Hepatocyte (in vitro differentiated cells): ENCODE measurements at regions not wholly inside any gene's neighbourhood (a gene's known extent, or its start where the extent isn't known, plus 50 kb on each side); places are given as distances from the start of the nearest gene placed in this dataset.
"Not testable (repeated sequence)": the region's sequence is repeated elsewhere in the genome, so short reads cannot be mapped to it uniquely, and the experiment has no call there.

ENCODE experiments used
- DNase-seq: peaks from one replicate; pipeline ENCODE4 v3.0.0-alpha.2; 2016; ENCODE audit warnings: low spot score
- H2AFZ ChIP-seq: fragments of 200-600 bp; sonication (generic); 2 replicates; pipeline ENCODE4 v1.6.0; 2016; ENCODE audit warnings: antibody characterized with exemption, mild to moderate bottlenecking
- H3K27ac ChIP-seq: fragments of 200-600 bp; sonication (generic); 2 replicates; pipeline ENCODE4 v1.5.1; 2016; ENCODE audit warnings: mild to moderate bottlenecking
- H3K27me3 ChIP-seq: fragments of 200-600 bp; sonication (generic); 2 replicates; pipeline ENCODE4 v1.6.1; 2016
- H3K36me3 ChIP-seq: fragments of 200-600 bp; sonication (generic); replicated peaks from 2 replicates; pipeline ENCODE4 v1.5.1; 2016; ENCODE audit warnings: low read depth; ENCODE audit not compliant: insufficient read depth
- H3K4me1 ChIP-seq: fragments of 200-600 bp; sonication (generic); 2 replicates; pipeline ENCODE4 v1.5.1; 2016; ENCODE audit warnings: mild to moderate bottlenecking, moderate library complexity; ENCODE audit not compliant: insufficient read depth
- H3K4me2 ChIP-seq: fragments of 200-600 bp; sonication (generic); 2 replicates; pipeline ENCODE4 v1.6.0; 2016
- H3K4me3 ChIP-seq: fragments of 200-600 bp; sonication (generic); 2 replicates; pipeline ENCODE4 v1.5.1; 2016; ENCODE audit warnings: mild to moderate bottlenecking
- H3K79me2 ChIP-seq: fragments of 200-600 bp; sonication (generic); 2 replicates; pipeline ENCODE4 v1.6.0; 2017; ENCODE audit warnings: mild to moderate bottlenecking
- H3K9me2 ChIP-seq: fragments of 200-600 bp; sonication (generic); replicated peaks from 2 replicates; pipeline ENCODE4 v1.6.0; 2017; ENCODE audit warnings: mild to moderate bottlenecking; ENCODE audit not compliant: insufficient read depth
- H3K9me3 ChIP-seq: fragments of 200-600 bp; sonication (generic); 2 replicates; pipeline ENCODE4 v1.5.1; 2016; ENCODE audit warnings: low read depth, mild to moderate bottlenecking
- H4K20me1 ChIP-seq: fragments of 200-600 bp; sonication (generic); 2 replicates; pipeline ENCODE4 v1.6.0; 2016; ENCODE audit warnings: mild to moderate bottlenecking; ENCODE audit not compliant: insufficient read depth, poor library complexity, severe bottlenecking
- WGBS: methylation state at CpG from one replicate; pipeline ENCODE4 v1.1.6; 2016; ENCODE audit warnings: low lambda C conversion rate; ENCODE audit errors: missing lambda C conversion rate; 5-methylcytosine and 5-hydroxymethylcytosine counted together

DNA sequence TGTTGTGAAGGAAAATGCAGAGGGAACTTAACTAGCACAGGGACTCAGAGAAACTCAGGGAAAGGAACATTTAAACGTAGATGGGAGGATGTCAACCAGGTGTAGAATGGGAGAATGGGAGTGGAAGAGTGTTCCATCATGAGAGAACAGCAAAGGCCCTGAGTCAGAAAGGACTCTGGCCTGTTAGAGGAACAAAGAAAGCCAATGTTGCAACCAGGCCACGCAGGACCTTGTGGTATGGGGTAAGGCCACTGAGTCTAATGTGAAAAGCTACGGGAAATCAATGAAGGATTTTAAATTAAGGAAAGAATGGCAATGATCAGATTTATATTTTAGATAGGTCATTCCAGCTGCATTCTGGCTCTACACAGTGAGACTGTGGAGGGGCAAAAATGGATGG, 163.9 kb upstream of the NBPF9 start:
- no CpG with 5 or more reads among the region's 3 CpGs for WGBS
- H2AFZ ChIP-seq, H3K9me2 ChIP-seq, H3K4me2 ChIP-seq, H3K36me3 ChIP-seq, H3K4me3 ChIP-seq, H3K4me1 ChIP-seq, H4K20me1 ChIP-seq, H3K79me2 ChIP-seq, DNase-seq, H3K9me3 ChIP-seq, H3K27ac ChIP-seq, H3K27me3 ChIP-seq: not testable (repeated sequence)

DNA sequence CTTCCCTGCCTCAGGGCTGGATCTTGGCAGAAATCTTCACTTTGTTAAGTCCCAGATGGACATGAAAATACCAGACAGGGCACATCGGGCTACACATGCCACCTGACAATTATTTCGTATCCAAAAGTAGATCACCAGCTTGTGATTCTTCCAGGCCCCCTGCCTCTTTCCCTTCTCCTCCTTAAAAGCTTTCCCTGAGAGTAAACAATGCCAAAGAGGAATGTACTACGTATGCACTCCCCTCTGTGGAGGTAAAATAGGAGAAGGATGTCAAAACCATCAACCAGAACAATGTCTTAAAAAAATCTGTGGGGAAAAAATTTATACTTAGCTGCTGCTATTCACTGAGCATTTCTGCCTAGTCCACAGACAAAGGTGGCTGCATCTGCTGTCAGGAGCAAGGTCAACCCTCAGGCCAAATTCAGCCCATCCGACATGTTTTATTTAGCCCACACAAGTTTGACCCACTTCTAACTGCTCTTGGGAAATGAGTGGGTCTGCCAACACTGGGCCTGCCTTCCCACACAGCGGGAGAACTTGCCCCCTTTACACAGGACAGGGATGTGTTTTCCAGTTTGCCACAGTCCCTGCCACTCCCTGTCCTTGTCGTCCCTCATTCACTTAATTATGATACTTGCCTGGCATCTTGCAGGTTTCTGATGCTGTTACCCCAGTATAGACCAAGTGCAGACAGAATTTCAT, 165.8 kb upstream of the NBPF9 start:
- H3K4me1 ChIP-seq, DNase-seq, H3K36me3 ChIP-seq, H3K27me3 ChIP-seq, H4K20me1 ChIP-seq, H3K79me2 ChIP-seq, H3K9me3 ChIP-seq, H2AFZ ChIP-seq, H3K4me3 ChIP-seq, H3K27ac ChIP-seq, H3K4me2 ChIP-seq, H3K9me2 ChIP-seq: not testable (repeated sequence)
- no CpG with 5 or more reads among the region's 6 CpGs for WGBS

DNA sequence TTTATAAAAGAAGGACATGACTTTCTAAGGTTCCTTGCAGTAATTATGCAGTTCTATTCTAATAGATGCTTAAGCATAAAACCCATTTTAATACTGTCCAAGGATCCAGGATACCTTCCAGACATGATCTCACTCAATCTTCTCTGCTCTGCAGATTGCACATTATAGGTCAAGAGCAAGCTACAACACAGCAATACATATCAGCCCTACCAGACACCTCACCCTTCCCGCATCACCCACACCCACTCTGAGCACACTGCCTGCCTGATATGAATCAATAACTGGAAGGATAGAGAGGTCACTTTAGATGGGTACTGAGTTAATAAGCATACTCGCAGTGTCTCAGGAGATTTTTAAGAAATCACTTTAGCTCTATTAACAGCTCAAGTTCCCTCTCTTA, 166.5 kb upstream of the NBPF9 start:
- H3K4me2 ChIP-seq, H3K27me3 ChIP-seq, H3K4me1 ChIP-seq, H2AFZ ChIP-seq, H3K9me2 ChIP-seq, H3K79me2 ChIP-seq, H3K27ac ChIP-seq, H3K9me3 ChIP-seq, H3K4me3 ChIP-seq, H3K36me3 ChIP-seq, DNase-seq, H4K20me1 ChIP-seq: not testable (repeated sequence)
- WGBS = no CpG with 5 or more reads among the region's 2 CpGs

DNA sequence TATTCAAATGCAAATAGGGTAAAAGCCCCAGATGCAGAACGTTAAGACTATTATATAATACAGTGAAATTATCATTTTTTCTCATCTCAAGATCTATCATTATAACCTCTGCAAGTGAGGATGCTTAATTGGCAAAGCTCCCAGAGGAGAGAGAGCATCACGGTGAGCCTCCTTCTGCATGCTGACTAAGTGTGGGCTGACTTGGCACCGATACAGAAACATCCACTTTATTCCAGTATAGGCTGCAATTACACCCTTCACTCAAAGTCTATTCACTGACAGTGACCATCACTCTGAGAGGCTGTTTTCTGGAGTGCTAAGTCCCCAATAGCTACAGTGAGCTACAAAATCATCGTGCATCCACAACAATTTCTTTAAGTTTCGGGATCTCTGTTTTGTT, 171.1 kb upstream of the NBPF9 start:
- H3K27me3 ChIP-seq, H4K20me1 ChIP-seq, H3K4me1 ChIP-seq, H3K36me3 ChIP-seq, H3K4me2 ChIP-seq, H3K79me2 ChIP-seq, H3K9me3 ChIP-seq, H2AFZ ChIP-seq, H3K4me3 ChIP-seq, DNase-seq, H3K9me2 ChIP-seq, H3K27ac ChIP-seq: not testable (repeated sequence)
- 95% methylated on average over 2 of the region's 5 CpGs for WGBS

DNA sequence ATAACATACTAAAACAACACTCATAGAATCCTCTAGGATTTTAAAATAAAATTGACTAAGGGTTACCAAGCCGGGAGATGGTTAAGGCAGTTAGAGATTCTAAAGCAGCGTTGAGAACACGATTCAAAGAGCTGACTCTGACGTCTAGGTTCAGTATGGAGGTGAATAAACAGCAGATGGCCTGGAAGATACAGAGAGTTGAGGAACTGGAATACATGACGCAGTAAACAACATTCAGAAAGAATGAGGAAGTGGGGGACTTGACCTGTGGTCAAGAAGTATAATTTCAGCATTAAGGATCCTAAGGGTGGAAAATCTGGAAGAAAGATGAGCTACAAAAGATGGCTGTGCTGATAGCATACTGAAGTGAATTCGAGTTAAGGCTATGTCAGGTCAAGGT, 172.5 kb upstream of the NBPF9 start:
- WGBS = no CpG with 5 or more reads among the region's 6 CpGs

DNA sequence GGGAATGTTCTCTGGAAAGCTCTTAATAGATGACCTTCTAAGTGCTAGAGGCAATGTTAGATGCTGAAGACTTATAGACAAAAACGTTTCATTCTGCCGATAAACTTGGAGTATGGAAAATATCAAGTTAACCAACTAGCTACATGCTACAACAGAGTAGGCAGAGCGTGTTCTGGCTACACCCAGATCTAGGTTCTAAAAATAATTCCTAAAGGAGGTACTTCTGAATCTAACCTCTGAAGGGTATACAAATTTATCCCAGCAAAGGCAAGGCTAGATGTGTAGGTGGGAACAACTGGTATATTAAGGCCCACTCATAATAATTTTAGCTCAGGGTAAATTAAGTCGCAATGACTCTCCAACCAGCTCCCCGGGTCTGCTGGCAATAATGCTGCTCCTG, 173.1 kb upstream of the NBPF9 start:
- not testable (repeated sequence) for H2AFZ ChIP-seq, H3K9me3 ChIP-seq, DNase-seq, H3K4me3 ChIP-seq, H3K79me2 ChIP-seq, H3K4me2 ChIP-seq, H3K27ac ChIP-seq, H3K27me3 ChIP-seq, H4K20me1 ChIP-seq, H3K9me2 ChIP-seq, H3K36me3 ChIP-seq, H3K4me1 ChIP-seq
- WGBS = no CpG with 5 or more reads among the region's 5 CpGs

More for the DNA sequence above, 172.5 kb upstream of the NBPF9 start:
- H3K9me3 ChIP-seq, H3K79me2 ChIP-seq, H3K36me3 ChIP-seq, H4K20me1 ChIP-seq, H3K27me3 ChIP-seq, H3K9me2 ChIP-seq, H3K4me3 ChIP-seq, H3K27ac ChIP-seq, H3K4me1 ChIP-seq, H2AFZ ChIP-seq, H3K4me2 ChIP-seq, DNase-seq: not testable (repeated sequence)

DNA sequence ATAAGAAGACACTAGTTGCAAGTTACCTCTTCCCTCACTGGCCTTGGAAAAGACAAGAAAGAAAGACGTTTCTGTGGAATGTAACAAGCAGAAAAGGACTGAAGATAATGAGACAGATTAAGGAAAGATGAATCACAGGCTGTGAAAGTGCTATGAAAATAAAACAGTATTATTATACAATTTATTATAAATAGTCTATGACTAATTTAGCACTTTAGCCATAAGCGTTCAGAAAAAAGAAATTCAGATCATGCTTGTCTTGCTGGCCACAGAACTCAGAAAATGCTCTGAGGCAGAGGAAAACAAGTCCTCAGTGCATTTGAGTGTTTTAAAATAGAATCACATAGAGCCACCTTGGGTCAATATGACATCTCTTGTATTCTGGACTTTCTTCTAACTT, 174.8 kb upstream of the NBPF9 start:
- H3K9me2 ChIP-seq, H3K79me2 ChIP-seq, H2AFZ ChIP-seq, H3K4me3 ChIP-seq, DNase-seq, H3K4me2 ChIP-seq, H3K9me3 ChIP-seq, H4K20me1 ChIP-seq, H3K4me1 ChIP-seq, H3K36me3 ChIP-seq, H3K27ac ChIP-seq, H3K27me3 ChIP-seq: not testable (repeated sequence)
- no CpG with 5 or more reads among the region's 2 CpGs for WGBS

DNA sequence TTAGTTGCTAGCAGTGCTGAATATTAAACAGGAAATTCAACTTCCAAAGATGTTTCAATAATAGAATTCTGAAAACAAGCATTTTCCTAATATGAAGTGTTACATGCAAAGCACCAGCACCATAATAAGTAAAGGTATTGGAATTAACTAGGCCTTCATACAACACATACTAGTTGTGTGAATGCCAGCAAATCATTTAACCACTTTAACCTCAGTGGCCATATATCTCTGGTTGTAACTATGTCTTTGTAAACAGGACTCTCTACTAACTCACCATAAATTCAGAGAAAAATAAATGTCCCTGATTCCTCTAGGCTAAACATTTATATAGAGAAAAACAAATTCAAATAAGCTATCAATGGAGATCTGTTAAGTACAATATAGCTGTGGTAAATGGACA, 175.7 kb upstream of the NBPF9 start:
- H3K27me3 ChIP-seq, H4K20me1 ChIP-seq, H3K36me3 ChIP-seq, H3K4me3 ChIP-seq, H3K9me3 ChIP-seq, H3K9me2 ChIP-seq, H2AFZ ChIP-seq, DNase-seq, H3K4me2 ChIP-seq, H3K27ac ChIP-seq, H3K79me2 ChIP-seq, H3K4me1 ChIP-seq: not testable (repeated sequence)

DNA sequence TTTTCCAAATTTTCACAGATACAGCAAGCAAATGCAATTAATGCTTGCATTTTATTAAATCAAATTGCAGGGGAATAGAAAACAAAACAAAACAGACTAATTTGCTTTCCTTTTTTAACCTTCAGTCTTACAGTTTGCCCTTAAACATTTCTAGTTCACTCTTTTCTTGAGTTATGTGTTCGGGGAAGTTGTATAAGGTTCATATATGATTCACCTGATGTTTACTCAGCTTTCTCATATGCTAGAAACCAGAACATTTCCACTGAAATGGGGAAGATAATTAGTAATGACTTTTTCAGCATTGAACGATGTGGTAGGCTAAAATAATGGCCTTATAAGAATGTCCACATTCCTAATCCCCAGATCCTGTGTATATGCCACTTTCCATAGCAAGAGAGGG, 176.2 kb upstream of the NBPF9 start:
- not testable (repeated sequence) for H4K20me1 ChIP-seq, H3K4me1 ChIP-seq, H3K27me3 ChIP-seq, H3K36me3 ChIP-seq, H3K79me2 ChIP-seq, H3K4me3 ChIP-seq, H3K4me2 ChIP-seq, H2AFZ ChIP-seq, H3K27ac ChIP-seq, H3K9me2 ChIP-seq, H3K9me3 ChIP-seq, DNase-seq
- WGBS = 75% methylated on average over 1 of the region's 2 CpGs
